ENCODE measurements at regions not wholly inside any gene's neighbourhood (a gene's known extent, or its start where the extent isn't known, plus 50 kb on each side); places are given as distances from the start of the nearest gene placed in this dataset.

- Histone ChIP-seq H3K4me1 (no peaks in the 10 kb centered on the region), H3K4me3 (no peak overlapping the region)
- TF ChIP-seq POLR2A (IDR thresholded peaks at IDR 0.05): no peak
- TF ChIP-seq CTCF (IDR thresholded peaks at IDR 0.05): no peak
Measured at GRCh38 chr2:150274108-150274507, 213.4 kb downstream of the RND3 start.

GRCh38 chr2:150271952-150272802 is 215.3 kb downstream of the RND3 start:
- Histone ChIP-seq H3K36me3 (no peaks in the 10 kb centered on the region), H3K27me3 (no peaks in the 10 kb centered on the region), H3K9me3 (peaks cover 0 to 6% of the 10 kb centered on the region in 2 donors), H3K4me1 (no peaks in the 10 kb centered on the region), H3K4me3 (no peak overlapping the region), H3K27ac (no peak overlapping the region)
- no peak for DNase-seq
- intact Hi-C loops (cut with DNase I; ENCODE audit: low total_unique reads): no loop called here
- no peak for TF ChIP-seq CTCF (IDR thresholded peaks at IDR 0.05)
- TF ChIP-seq POLR2A (IDR thresholded peaks at IDR 0.05): no peak

More at GRCh38 chr2:150274108-150274507, 213.4 kb downstream of the RND3 start:
- DNase-seq: no peak
- intact Hi-C loops (cut with DNase I; ENCODE audit: low total_unique reads): no loop called here
- Histone ChIP-seq H3K36me3 (no peaks in the 10 kb centered on the region), H3K27me3 (no peaks in the 10 kb centered on the region), H3K9me3 (peaks cover 0 to 6% of the 10 kb centered on the region in 2 donors), H3K27ac (no peak overlapping the region)

- Histone ChIP-seq H3K36me3 (no peaks in the 10 kb centered on the region), H3K4me3 (no peak overlapping the region), H3K9me3 (no peaks in the 10 kb centered on the region), H3K4me1 (no peaks in the 10 kb centered on the region), H3K27ac (no peak overlapping the region), H3K27me3 (no peaks in the 10 kb centered on the region)
- intact Hi-C loops (cut with DNase I; ENCODE audit: low total_unique reads): no loop called here
- DNase-seq: no peak
- no peak for TF ChIP-seq POLR2A (IDR thresholded peaks at IDR 0.05)
- TF ChIP-seq CTCF (IDR thresholded peaks at IDR 0.05): no peak
Measured at GRCh38 chr2:150267651-150268415, 219.6 kb downstream of the RND3 start.

GRCh38 chr2:150266931-150267330 is 220.5 kb downstream of the RND3 start:
- H3K36me3 ChIP-seq: no peaks in the 10 kb centered on the region
- no peak overlapping the region for H3K4me3 ChIP-seq
- no peak overlapping the region for H3K27ac ChIP-seq
- no peaks in the 10 kb centered on the region for H3K9me3 ChIP-seq
- intact Hi-C loops (cut with DNase I; ENCODE audit: low total_unique reads): no loop called here
- DNase-seq: no peak
- TF ChIP-seq POLR2A (IDR thresholded peaks at IDR 0.05): no peak
- no peak for TF ChIP-seq CTCF (IDR thresholded peaks at IDR 0.05)
- no peaks in the 10 kb centered on the region for H3K4me1 ChIP-seq
- no peaks in the 10 kb centered on the region for H3K27me3 ChIP-seq

GRCh38 chr2:150264442-150264841 is 223.0 kb downstream of the RND3 start:
- no peaks in the 10 kb centered on the region for H3K4me1 ChIP-seq
- no peak overlapping the region for H3K27ac ChIP-seq
- TF ChIP-seq POLR2A (IDR thresholded peaks at IDR 0.05) (no peak), CTCF (IDR thresholded peaks at IDR 0.05) (no peak)
- no peaks in the 10 kb centered on the region for H3K27me3 ChIP-seq
- H3K4me3 ChIP-seq: no peak overlapping the region
- DNase-seq: no peak
- no peaks in the 10 kb centered on the region for H3K36me3 ChIP-seq
- no peaks in the 10 kb centered on the region for H3K9me3 ChIP-seq
- intact Hi-C loops (cut with DNase I; ENCODE audit: low total_unique reads): no loop called here
